GM12878 (cell line): ENCODE measurements at regions not wholly inside any gene's neighbourhood (a gene's known extent, or its start where the extent isn't known, plus 50 kb on each side); places are given as distances from the start of the nearest gene placed in this dataset.

Source experiments
- CEBPB ChIP-seq, 2 experiments: fragments of 150-350 bp in 1 of 2; IDR thresholded peaks; 2 replicates each; pipeline ENCODE4 v1.6.1; 2012 to 2014; ENCODE audit warnings: low read depth in 2 of 2, low read length in 2 of 2, borderline replicate concordance in 1 of 2, inconsistent platforms in 1 of 2
- EGR1 ChIP-seq, 2 experiments: IDR thresholded peaks; 1 replicate in 1 of 2; 2 replicates in 1 of 2; pipeline ENCODE4 v1.6.1; 2011 to 2012; ENCODE audit warnings: low read depth in 2 of 2, low read length in 2 of 2, borderline replicate concordance in 1 of 2, mild to moderate bottlenecking in 1 of 2, moderate library complexity in 1 of 2
- EZH2 ChIP-seq: IDR thresholded peaks from 2 replicates; pipeline ENCODE4 v1.6.1; 2012; ENCODE audit warnings: low read depth, mild to moderate bottlenecking, control low read depth, inconsistent platforms, low read length, borderline replicate concordance; ENCODE audit not compliant: control insufficient read depth
- FOXM1 ChIP-seq: IDR thresholded peaks from 2 replicates; pipeline ENCODE4 v1.6.1; 2012; ENCODE audit warnings: low read depth, mild to moderate bottlenecking, inconsistent platforms, low read length, moderate library complexity
- GABPA ChIP-seq: IDR thresholded peaks from 2 replicates; pipeline ENCODE4 v1.6.1; 2014; ENCODE audit warnings: antibody characterized with exemption, low read depth, mild to moderate bottlenecking, inconsistent platforms
- MAX ChIP-seq: IDR thresholded peaks from 2 replicates; pipeline ENCODE4 v1.6.1; 2012; ENCODE audit warnings: low read depth, low read length, improper control_type of control experiment
- MYC ChIP-seq: IDR thresholded peaks from 2 replicates; pipeline ENCODE4 v1.6.1; 2011; ENCODE audit warnings: mild to moderate bottlenecking, low read length, moderate library complexity, inconsistent platforms; ENCODE audit not compliant: insufficient read depth, insufficient replicate concordance, insufficient read length, severe bottlenecking
- TF ChIP-seq, protein P1 (sequence below), 3 experiments: IDR thresholded peaks in 2 of 3; conservative IDR thresholded peaks in 1 of 3; 2 replicates each; pipeline ENCODE4 v1.5.1; 2011; ENCODE audit warnings: low read depth in 3 of 3, low read length in 3 of 3, mild to moderate bottlenecking in 3 of 3, control low read depth in 2 of 3, moderate library complexity in 2 of 3, inconsistent platforms in 1 of 3, mixed read lengths in 1 of 3; ENCODE audit not compliant: control insufficient read depth in 2 of 3, insufficient read depth in 1 of 3; ENCODE audit errors: extremely low read depth in 1 of 3

- TF ChIP-seq, protein P1, sequence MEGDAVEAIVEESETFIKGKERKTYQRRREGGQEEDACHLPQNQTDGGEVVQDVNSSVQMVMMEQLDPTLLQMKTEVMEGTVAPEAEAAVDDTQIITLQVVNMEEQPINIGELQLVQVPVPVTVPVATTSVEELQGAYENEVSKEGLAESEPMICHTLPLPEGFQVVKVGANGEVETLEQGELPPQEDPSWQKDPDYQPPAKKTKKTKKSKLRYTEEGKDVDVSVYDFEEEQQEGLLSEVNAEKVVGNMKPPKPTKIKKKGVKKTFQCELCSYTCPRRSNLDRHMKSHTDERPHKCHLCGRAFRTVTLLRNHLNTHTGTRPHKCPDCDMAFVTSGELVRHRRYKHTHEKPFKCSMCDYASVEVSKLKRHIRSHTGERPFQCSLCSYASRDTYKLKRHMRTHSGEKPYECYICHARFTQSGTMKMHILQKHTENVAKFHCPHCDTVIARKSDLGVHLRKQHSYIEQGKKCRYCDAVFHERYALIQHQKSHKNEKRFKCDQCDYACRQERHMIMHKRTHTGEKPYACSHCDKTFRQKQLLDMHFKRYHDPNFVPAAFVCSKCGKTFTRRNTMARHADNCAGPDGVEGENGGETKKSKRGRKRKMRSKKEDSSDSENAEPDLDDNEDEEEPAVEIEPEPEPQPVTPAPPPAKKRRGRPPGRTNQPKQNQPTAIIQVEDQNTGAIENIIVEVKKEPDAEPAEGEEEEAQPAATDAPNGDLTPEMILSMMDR (IDR thresholded peaks at IDR 0.05 in 2 of 3, conservative IDR thresholded peaks at IDR 0.05 in 1 of 3; ENCODE audit: control insufficient read depth in 2 of 3, extremely low read depth in 1 of 3, insufficient read depth in 1 of 3, low read depth in 3 of 3, low read length in 3 of 3), result no peak
- TF ChIP-seq GABPA (no peak), FOXM1 (no peak), MYC (no peak), CEBPB (IDR thresholded peaks at IDR 0.05; ENCODE audit: borderline replicate concordance in 1 of 2, low read depth in 2 of 2, low read length in 2 of 2) (no peak), EZH2 (no peak), EGR1 (IDR thresholded peaks at IDR 0.05; ENCODE audit: borderline replicate concordance in 1 of 2, low read depth in 2 of 2, low read length in 2 of 2) (no peak), MAX (no peak)
Measured at GRCh38 chr4:166341992-166342391, 469.0 kb downstream of the TLL1 start.
